UCSD-AML1 (cell line): ENCODE measurements at regions not wholly inside any gene's neighbourhood (a gene's known extent, or its start where the extent isn't known, plus 50 kb on each side); places are given as distances from the start of the nearest gene placed in this dataset.

Experiments
- DNase-seq: peaks from one replicate; lab custom pipeline; 2025; ENCODE audit not compliant: unreplicated experiment; lab: John Stamatoyannopoulos, UW

DNA sequence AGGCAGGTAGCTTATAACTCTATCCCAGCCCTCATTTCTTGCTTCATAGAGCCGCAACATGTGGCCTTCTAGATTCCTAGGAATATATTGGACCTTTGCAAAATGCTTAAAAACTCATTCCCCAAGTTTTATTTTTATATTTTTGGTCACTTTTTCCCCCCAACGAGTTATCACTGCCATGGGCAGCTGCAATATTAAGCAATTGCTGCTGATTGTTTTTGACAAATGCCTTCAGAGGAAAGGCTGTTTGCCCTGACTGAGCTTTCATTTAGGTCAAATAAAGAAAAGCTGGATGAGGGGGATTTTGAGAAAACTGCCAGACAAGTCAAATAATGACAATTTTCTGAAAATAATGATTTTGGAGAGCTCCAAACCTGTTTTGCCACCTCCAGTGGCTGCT lies 976.9 kb upstream of the MBL2 start:
- no peak for DNase-seq

DNA sequence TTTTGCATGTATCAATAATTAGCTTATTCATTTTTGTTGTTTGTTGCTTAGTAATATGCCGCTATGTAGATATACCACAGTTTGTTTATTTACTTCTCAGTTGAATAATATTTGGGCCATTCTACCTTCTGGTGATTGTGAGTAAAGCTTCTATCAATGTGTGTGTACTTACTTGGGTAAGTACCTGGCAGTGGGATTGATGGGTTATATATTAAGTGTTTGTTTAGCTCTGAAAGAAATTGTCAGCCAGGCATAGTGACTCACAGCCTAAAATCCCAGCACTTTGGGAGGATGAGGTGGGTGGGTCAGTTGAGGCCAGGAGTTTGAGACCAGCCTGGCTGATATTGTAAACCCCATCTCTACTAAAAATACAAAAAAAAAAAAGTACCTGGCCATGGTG lies 975.7 kb upstream of the MBL2 start:
- DNase-seq, result no peak

DNA sequence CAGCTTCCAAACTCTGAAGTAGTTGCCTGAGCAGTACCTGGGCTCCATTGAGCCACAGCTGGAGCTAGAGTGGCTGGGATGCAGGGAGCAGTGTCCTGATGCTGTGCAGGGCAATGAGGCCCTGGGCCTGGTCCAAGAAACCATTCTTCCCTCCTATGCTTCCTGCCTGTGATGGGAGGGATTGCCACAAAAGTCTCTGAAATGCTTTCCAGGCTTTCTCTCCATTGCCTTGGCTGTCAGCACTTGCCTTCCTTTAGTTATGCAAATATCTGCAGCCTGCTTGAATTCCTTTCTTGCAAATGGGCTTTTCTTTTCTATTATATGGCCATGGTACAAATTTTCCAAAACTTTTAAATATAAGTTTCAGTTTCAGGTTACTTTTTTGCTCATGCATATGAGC lies 972.2 kb upstream of the MBL2 start:
- no peak for DNase-seq

DNA sequence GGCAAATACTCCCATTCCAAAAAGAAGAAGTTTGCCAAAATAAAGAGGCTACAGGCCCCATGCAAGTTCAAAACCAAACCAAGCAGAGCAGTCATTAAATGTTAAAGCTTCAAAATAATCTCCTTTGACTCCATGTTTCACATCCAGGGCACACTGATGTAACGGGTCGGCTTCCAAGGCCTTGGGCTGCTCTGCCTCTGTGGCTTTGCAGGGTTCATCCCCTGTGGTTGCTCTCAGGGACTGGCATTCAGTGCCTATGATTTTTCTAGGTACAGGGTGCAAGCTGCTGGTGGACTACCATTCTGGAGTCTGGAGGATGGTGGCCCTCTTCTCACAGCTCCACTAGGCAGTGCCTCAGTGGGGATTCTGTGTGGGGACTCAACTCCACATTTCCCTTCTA lies 971.6 kb upstream of the MBL2 start:
- DNase-seq, result no peak

DNA sequence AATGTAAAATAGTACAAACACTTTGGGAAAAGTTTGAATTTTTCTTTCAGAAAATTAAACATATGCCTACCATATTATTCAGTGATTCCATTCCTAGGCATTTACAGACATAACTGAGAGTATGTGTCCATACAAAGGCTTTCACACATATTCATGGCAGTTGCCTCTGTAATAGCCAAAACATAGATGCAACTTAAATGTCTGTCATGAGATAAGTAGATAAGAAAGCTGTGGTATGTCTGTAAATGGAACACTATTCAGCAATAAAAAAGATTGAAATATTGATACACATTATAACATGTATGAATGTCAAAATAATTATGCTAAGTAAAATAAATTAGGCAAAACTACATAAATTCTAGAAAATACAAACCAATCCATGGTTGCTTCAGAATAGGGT lies 964.5 kb upstream of the MBL2 start:
- no peak for DNase-seq

DNA sequence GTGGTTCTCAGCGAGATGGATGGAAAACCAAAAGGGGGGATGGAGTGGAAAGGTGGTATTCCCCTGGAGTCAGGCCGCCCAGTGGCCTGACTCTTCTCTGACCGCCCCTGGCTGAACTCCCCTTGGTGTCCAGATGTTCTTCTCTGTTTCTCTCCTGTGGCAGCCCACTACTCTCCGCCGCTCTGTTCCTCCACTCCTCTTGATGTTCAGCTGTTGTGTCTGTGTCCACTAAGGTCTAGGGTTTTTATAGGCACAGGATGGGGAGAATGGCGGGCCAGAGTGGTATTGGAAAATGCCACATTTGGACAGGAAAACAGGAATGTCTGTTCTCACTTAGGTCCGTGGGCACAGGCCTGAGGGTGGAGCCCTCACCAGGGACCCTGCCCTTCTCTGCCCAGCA lies 954.3 kb upstream of the MBL2 start:
- no peak for DNase-seq

DNA sequence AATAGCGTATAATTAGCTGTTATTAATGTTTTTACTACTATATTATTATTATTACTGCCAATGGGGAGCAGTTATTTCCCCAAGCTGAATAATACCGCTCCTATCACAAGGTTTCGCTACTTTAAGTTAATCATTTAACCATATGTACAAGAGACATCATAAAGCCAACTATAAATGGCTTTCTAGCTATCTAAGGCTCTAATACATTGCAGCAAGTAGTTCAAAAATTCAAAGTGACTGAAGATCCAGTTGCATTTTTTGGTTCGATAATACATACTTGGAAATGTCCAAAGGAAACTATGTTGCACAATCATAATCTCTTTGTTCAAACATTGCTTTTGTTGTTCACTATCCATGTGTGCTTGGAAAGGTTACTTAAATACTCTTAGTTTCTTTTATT lies 952.0 kb upstream of the MBL2 start:
- no peak for DNase-seq

DNA sequence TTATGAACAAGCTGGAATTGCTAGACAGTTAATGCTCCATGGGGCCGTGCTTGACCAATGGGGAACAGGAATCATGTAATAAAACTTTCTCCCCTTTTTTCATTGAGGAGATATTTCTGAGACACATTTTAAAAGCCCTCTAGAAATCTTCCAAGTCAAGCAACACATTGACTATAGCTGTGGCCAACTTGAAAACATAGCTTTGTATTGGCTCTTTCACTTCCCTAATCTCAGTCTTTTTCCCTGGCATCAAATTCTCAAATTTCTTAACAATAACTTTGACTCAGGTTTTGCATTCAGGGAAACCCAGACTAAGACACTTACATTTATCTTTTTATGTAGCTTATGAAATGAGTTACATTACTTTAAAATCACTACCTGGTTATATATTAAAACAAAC lies 947.1 kb upstream of the MBL2 start:
- DNase-seq, result no peak

DNA sequence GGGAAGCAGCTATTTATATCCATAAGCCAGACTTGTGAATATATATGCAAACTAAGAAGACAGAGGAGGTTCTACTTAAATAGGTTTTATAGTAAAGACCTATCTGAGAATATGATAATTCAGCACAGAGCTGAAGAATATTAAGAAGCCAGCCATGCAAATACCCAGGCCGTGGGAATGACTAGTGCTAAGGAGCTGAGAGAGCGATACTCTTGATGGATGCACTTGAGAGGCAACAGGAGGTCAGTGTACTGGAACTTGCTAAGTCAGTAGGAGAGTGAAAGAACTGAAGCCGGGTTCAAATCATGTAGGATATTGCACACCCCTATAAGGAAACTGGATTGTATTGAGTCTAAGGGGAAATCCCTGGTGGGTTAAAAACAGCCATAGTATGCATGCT lies 943.6 kb upstream of the MBL2 start:
- DNase-seq, result no peak

DNA sequence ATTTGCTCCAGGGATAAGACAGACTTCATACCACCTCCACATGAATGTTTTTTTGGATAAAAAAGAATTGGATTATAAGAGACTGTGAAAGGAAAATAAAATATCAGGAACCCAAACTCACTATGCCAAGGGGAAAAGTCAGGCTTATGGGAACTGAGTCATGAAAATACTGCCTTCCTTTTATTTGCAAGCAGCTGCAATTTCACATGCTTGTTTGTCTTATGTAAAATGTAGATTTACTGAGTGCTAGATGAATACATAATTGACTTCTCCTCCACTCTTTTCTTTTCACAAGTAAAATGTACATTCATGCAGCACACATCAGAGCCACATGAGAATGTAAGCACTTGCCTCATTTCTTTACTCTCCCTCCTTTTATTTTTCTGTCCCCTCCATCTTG lies 940.8 kb upstream of the MBL2 start:
- DNase-seq, result no peak

DNA sequence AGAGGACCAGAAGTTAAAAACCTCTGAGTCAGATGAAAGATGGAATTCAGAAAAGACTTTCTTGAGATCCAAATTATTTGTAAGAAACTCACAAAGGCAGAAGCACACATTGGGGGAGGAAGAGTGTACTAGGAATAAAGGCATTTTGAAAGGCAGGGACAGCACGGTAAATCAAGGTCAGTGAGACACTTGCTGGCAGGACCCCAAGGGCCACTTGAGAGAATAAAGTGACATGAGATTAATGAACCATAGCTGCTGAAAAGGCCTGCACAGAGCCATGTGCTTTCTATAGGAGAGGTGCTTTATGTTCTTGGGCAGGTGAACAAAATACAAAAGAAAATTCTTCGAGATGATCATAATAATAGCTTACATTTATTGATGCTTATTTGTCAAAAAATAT lies 929.9 kb upstream of the MBL2 start:
- DNase-seq, result no peak

DNA sequence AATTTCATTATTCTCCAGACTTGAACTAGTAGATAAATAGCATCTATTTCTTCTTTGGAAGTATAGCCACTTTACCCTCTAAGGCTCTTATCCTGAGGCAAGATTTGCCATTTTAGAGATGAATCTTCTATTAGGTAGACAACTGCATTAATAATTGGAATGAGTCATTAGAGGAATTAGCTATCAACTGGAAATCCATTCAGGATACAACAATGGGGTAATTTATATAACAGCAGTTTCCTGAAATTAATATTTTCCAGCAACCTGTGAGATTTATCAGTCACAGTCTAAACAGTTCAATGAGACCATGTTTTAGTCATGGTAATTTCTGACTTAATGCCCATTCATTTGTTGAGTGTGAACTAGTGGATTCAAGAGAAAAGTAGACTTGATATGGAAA lies 928.6 kb upstream of the MBL2 start:
- DNase-seq, result no peak

DNA sequence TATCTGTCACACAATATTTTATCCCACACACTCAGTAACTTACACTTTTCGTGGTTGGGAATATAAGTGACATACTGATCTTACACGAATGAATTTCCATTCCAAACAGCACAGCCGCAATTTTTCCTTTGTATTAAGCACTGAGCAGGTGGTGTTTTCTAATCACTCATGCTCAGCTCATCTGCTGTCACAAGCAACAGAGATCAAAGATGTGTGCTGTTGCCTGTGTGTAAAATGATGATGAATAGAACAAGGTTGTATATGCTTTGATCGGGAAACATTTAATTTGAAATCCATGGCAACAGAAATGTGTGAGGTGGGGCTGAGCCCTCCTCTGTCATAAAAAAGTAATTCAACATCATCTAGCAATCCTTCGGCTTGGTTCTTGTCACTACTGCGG lies 927.7 kb upstream of the MBL2 start:
- DNase-seq, result no peak

DNA sequence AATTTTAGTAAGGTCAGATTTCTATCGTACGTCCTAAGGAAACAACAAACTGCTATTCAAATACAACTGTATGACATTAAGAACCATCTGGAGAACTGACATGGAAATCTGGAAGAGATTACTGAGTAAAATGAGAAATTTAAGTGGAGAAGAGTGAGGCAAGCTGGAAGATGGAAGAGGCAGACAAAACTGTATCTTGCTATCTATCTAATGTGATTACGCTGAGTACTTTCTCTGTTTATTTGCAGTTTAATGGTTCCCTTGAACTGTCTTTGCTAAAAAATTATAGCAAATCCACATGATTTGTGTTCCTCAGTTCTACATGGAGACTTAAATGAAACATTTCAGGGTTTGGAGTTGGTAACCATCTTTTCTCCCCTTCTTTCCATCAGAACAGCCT lies 927.1 kb upstream of the MBL2 start:
- no peak for DNase-seq

DNA sequence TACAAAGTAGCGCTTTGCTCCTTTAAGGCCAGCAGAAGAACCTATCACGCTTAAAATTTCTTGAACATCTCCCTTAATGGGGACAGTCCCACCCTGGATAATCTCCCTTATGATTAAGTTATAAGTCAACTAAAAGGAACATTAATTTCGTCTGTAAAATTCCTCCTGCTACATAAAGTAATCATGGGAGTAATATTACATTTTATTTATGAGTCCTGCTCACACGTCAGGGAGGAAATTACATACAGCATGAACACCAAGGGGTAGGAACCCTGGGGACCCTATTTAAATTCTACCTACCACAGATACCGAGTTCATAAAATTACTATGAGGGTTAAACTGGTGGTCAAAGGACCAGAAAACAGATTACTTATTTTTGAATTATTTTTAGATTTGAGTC lies 926.6 kb upstream of the MBL2 start:
- DNase-seq, result no peak

DNA sequence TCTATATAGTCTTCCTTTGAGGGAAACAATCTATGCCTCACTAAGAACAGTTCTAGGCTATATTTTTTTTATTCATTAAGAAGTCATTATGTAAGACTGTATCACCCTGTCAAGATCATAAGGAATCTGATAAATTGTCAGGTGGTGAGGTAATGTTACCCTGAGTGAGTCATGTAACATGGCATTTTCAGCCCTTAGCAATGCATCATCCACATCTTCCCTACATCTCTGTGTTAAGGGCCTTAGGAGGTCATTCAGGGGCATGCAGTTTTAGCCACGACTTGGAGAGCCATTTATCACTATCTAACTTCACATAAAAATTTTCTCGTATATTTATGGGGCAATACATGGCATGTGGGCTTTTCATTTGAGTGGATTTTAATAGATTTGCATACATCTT lies 924.5 kb upstream of the MBL2 start:
- no peak for DNase-seq

DNA sequence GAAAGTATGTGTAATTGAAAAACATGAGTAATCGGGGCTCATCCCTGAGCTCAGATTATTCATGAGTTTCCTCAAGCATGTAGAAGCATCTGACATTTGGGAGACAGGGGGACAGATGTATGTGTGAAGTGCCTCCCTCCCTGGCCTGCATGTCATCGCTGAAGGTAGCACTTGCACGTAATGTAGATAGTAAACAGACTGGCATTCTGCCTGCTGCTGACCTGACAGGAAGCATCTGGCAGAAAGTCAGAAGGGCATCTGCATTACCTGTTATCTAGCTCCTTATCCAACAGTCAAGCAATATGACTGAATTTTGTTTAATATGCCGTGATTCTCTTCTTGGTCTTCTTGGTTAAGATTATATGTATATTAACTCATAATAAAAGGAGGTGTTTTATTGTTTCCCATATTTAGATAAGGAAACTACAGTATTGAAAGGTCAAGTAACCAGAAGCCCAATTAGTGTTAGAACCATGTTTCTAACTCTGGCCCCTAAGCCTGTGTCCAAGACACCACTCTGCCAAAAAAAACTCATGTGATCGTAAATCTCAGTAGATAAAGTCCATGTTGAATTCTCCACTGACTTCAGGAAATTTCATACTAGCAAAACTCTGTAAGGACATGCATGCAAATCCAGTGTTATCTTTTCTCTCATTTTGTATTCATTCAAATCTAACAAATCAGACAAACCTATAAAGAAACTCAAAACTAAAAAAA lies 918.1 kb upstream of the MBL2 start:
- no peak for DNase-seq

DNA sequence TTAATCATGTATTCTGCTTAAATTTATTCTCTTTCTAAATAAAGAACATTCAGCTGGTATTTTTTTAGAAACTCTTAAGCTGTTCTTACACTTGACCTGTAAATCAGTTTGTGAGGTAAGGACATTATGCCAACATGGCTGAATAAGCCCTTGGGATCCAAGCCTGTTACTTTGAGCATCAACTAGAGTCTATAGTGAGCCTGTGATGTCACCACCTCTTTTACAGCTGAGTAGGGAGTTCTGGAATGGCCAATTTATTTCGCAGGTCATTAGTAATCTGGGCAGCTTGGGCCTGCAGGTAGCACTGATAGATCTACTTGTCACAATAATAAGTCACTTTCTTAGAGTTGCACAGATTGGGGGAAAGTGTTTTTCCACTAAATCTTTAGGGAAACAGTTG lies 915.2 kb upstream of the MBL2 start:
- no peak for DNase-seq

DNA sequence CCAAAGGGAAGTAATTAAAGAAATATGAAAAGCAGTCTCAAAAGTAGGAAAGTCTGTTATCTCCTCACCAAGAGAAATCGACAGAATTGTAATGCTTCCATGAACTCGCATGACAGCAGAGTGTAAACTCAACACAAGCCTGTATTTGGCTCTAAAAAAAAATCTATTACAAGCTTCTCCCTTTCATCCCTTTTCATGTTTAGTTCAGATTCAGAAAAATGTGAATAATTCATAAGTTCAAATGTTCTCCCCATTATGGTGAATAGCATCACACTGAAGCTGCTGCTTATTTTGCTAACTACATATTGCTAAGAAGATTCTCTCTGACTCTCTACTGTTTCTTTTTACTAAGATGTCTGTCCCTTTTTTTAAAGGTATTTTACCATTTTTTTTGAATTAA lies 910.3 kb upstream of the MBL2 start:
- DNase-seq, result no peak

DNA sequence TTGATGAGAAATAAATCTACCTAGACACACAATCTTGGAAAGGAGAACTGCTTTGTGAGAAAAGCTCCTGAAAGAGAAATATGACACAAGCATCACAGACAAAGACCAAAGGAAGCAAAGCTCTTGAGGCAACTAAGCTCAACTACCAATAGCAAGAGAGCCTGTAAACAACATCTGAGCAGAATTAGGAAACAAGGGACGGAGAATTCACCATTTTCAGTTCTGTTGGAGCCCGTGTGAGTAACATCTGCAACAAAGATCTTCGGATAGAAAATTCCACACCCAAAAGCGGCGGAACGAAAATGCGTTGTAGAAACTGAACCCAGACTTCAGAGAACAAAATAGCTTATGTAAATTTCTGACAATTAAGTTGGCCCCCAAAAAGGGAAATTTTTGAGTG lies 909.9 kb upstream of the MBL2 start:
- DNase-seq, result no peak

DNA sequence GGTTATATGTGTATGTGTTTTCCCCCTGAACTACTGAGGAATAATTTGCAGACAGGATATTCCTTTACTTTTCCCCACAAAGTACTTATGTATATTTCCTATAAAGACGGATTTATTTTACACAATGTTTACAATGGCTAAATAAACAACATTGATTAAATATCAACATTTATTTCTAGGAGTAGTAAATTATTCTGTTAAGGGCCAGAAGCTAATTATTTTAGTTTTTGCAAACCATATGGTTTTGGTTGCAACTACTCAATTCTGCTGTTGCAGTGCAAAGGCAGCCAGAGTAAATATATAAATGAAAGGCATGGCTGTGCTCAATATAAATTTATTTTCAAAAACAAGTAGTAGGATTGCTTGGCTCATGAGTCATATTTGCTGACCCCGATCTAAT lies 907.1 kb upstream of the MBL2 start:
- DNase-seq, result no peak

DNA sequence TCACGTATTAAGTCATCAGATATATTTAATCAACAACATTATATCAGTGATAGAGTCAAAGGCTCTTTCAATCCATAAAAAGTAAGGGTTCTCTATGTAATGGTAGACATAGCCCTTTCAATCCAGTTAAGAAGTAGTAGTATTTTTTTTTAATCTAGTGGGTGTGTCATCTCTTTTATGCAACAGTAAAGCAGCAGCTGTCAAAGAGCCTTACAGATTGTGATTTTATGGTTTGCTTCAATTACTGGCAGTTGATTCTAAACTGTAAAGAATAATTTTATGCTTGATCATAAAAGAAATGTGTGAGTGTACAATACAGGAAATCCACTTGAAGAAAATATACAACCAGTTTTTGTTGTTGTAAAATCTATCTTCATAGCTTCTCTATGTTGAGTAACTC lies 902.6 kb upstream of the MBL2 start:
- no peak for DNase-seq

DNA sequence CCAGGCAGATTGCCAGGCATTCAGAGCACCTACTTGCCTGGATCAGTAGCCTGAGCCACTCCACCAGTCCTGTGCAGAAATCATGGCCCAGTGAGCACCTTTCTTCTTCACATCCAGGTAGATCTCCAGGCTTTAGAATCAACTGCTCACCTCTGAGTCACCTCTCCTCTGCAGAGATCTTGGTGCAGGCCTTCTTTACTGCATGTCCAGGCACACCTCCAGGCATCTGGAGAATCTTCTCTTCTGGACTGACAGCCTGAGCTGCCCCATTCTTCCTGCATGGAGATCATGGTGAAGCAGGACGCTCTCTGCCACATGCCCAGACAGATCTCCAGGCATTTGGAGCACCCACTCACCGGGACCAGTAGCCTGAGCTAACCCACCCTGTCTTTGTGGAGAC lies 894.5 kb upstream of the MBL2 start:
- no peak for DNase-seq
